SK-N-SH (cell line): ENCODE measurements at regions not wholly inside any gene's neighbourhood (a gene's known extent, or its start where the extent isn't known, plus 50 kb on each side); places are given as distances from the start of the nearest gene placed in this dataset.

Experiments
- CTCF ChIA-PET: fragments of 300-600, 350-600 bp; formaldehyde crosslinking; extraction: SDS; loops from one replicate; lab custom pipeline; 2021; lab: Yijun Ruan, JAX
- POLR2A ChIA-PET: fragments of 350-600 bp; sonication (Branson Sonifier 250); formaldehyde crosslinking; extraction: SDS; loops from one replicate; lab custom pipeline; 2020; ENCODE audit warnings: antibody characterized with exemption, inconsistent platforms; lab: Yijun Ruan, JAX
- DNase-seq: peaks from one replicate; pipeline ENCODE4 v3.0.0; 2012
- H2AFZ ChIP-seq: fragments of 200-600 bp; sonication (generic); 2 replicates; pipeline ENCODE4 v1.8.1; 2016; ENCODE audit warnings: antibody characterized with exemption, mild to moderate bottlenecking, low read depth
- H3F3A ChIP-seq: fragments of 200-600 bp; sonication (generic); replicated peaks from 2 replicates; pipeline ENCODE3; 2016; ENCODE audit warnings: antibody characterized with exemption, mild to moderate bottlenecking; ENCODE audit not compliant: insufficient read depth
- H3K27ac ChIP-seq, 2 experiments: fragments of 200-500 bp in 1 of 2; fragments of 200-600 bp in 1 of 2; sonication (Bioruptor generic) in 1 of 2; sonication (generic), shearing (Covaris generic) in 1 of 2; 2 replicates each; pipeline versions ENCODE4 v1.5.1 to v1.6.1; 2014 to 2016; ENCODE audit warnings: low read depth in 2 of 2, inconsistent platforms in 1 of 2, low read length in 1 of 2, mild to moderate bottlenecking in 1 of 2, mixed read lengths in 1 of 2
- H3K27me3 ChIP-seq: fragments of 200-600 bp; sonication (generic), shearing (Covaris generic); 2 replicates; pipeline ENCODE4 v1.6.1; 2016; ENCODE audit warnings: mixed run types; ENCODE audit not compliant: insufficient read depth
- H3K36me3 ChIP-seq, 2 experiments: fragments of 200-500 bp in 1 of 2; fragments of 200-600 bp in 1 of 2; sonication (Bioruptor generic) in 1 of 2; sonication (generic) in 1 of 2; replicated peaks in 1 of 2; 2 replicates each; pipeline versions ENCODE3 to v1.5.1; 2014 to 2016; ENCODE audit warnings: low read length in 1 of 2, mild to moderate bottlenecking in 1 of 2; ENCODE audit not compliant: insufficient read depth in 2 of 2, control insufficient read depth in 1 of 2
- H3K4me1 ChIP-seq, 2 experiments: fragments of 200-500 bp in 1 of 2; fragments of 200-600 bp in 1 of 2; sonication (Bioruptor generic) in 1 of 2; sonication (generic), shearing (Covaris generic) in 1 of 2; 2 replicates each; pipeline versions ENCODE4 v1.5.1 to v1.6.1; 2014 to 2016; ENCODE audit warnings: low read depth in 1 of 2, low read length in 1 of 2, mixed run types in 1 of 2; ENCODE audit not compliant: insufficient read depth in 2 of 2, control insufficient read depth in 1 of 2
- H3K4me2 ChIP-seq: fragments of 200-600 bp; sonication (generic), shearing (Covaris generic); 2 replicates; pipeline ENCODE4 v1.6.1; 2017; ENCODE audit warnings: mixed run types
- H3K4me3 ChIP-seq, 2 experiments: fragments of 200-500 bp in 1 of 2; fragments of 200-600 bp in 1 of 2; sonication (Bioruptor generic) in 1 of 2; sonication (generic), shearing (Covaris generic) in 1 of 2; 2 replicates each; pipeline versions ENCODE4 v1.5.1 to v1.8.1; 2014 to 2016; ENCODE audit warnings: low read depth in 2 of 2, inconsistent platforms in 1 of 2, low read length in 1 of 2, mild to moderate bottlenecking in 1 of 2, mixed read lengths in 1 of 2, moderate library complexity in 1 of 2
- H3K79me2 ChIP-seq: fragments of 200-600 bp; sonication (generic); 2 replicates; pipeline ENCODE4 v1.8.1; 2017; ENCODE audit warnings: mild to moderate bottlenecking; ENCODE audit not compliant: insufficient read depth
- H3K9ac ChIP-seq: fragments of 200-600 bp; sonication (generic); 2 replicates; pipeline ENCODE4 v1.6.1; 2017; ENCODE audit warnings: mixed run types
- H3K9me2 ChIP-seq: fragments of 200-600 bp; sonication (generic); 2 replicates; pipeline ENCODE4 v1.6.1; 2017; ENCODE audit warnings: mixed run types
- H3K9me3 ChIP-seq: fragments of 200-600 bp; sonication (generic); 2 replicates; pipeline ENCODE4 v1.6.1; 2017; ENCODE audit warnings: mixed run types, mild to moderate bottlenecking, moderate library complexity
- H4K20me1 ChIP-seq: fragments of 200-600 bp; sonication (generic); 2 replicates; pipeline ENCODE4 v1.6.1; 2017; ENCODE audit warnings: mild to moderate bottlenecking, mixed run types; ENCODE audit not compliant: insufficient read depth
- CHD2 ChIP-seq: fragments of 150-350 bp; IDR thresholded peaks from 2 replicates; pipeline ENCODE4 v1.6.1; 2018; ENCODE audit warnings: low read length; ENCODE audit not compliant: partially characterized antibody
- ELF1 ChIP-seq: IDR thresholded peaks from 2 replicates; pipeline ENCODE4 v1.4.0; 2012
- EP300 ChIP-seq, 2 experiments: IDR thresholded peaks; 2 replicates each; pipeline versions ENCODE4 v1.4.0 to v1.6.1; 2012; ENCODE audit warnings: borderline replicate concordance in 1 of 2, low read depth in 1 of 2, low read length in 1 of 2
- FOSL2 ChIP-seq: IDR thresholded peaks from 2 replicates; pipeline ENCODE4 v1.4.0; 2012; ENCODE audit warnings: low read depth, mild to moderate bottlenecking, moderate library complexity, borderline replicate concordance
- FOXM1 ChIP-seq: IDR thresholded peaks from 2 replicates; pipeline ENCODE4 v1.4.0; 2012; ENCODE audit warnings: low read depth, mild to moderate bottlenecking
- GABPA ChIP-seq: IDR thresholded peaks from 2 replicates; pipeline ENCODE4 v1.4.0; 2012; ENCODE audit warnings: low read depth, mild to moderate bottlenecking
- MEF2A ChIP-seq: IDR thresholded peaks from 2 replicates; pipeline ENCODE4 v1.4.0; 2012; ENCODE audit warnings: low read depth, borderline replicate concordance
- POLR2AphosphoS5 ChIP-seq: IDR thresholded peaks from 2 replicates; pipeline ENCODE4 v1.6.1; 2012; ENCODE audit warnings: low read depth, low read length
- RFX5 ChIP-seq: IDR thresholded peaks from 2 replicates; pipeline ENCODE4 v1.6.1; 2012; ENCODE audit warnings: mild to moderate bottlenecking, improper control_type of control experiment, low read length
- RXRA ChIP-seq: IDR thresholded peaks from 2 replicates; pipeline ENCODE4 v1.4.0; 2012; ENCODE audit warnings: low read depth, mild to moderate bottlenecking, borderline replicate concordance
- TCF12 ChIP-seq: IDR thresholded peaks from 2 replicates; pipeline ENCODE4 v1.4.0; 2012
- YY1 ChIP-seq: IDR thresholded peaks from 2 replicates; pipeline ENCODE4 v1.4.0; 2012; ENCODE audit warnings: low read depth, mild to moderate bottlenecking
- WGBS: methylation state at CpG from one replicate; pipeline ENCODE4 v1.1.6; 2017; ENCODE audit warnings: low lambda C conversion rate; 5-methylcytosine and 5-hydroxymethylcytosine counted together
- TF ChIP-seq, protein P1 (sequence below): fragments of 150-350 bp; IDR thresholded peaks from 2 replicates; pipeline ENCODE4 v1.6.1; 2017; ENCODE audit warnings: antibody characterized with exemption, low read length, low read depth, borderline replicate concordance
- TF ChIP-seq, protein P2 (sequence below): IDR thresholded peaks from 2 replicates; pipeline ENCODE4; 2012
- TF ChIP-seq, protein P3 (sequence below): IDR thresholded peaks from 2 replicates; pipeline ENCODE4 v1.6.1; 2012; ENCODE audit warnings: mild to moderate bottlenecking, low read depth, low read length, moderate library complexity
- TF ChIP-seq, protein P4 (sequence below): IDR thresholded peaks from 2 replicates; pipeline ENCODE4 v1.4.0; 2012; ENCODE audit warnings: low read depth

DNA sequence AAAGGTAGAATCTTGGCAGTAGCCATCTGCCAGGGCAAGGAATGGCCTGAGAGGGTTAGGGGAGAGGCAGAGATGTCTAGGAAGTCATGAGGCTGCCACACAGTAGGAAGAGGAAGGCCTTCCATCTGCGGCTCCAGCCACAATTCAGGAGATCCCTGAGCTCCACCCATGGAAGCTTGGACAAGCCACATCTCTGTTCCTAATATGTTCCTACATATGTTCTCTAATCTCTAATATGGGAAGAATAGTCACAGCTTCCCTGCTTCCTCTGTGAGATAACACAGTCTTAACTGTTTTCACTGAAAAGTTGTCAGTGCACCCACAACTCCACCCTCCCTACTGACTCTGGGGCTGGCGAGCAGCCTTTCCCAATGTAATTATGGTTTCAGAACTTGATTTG is 109.5 kb downstream of the CDC7 start:
- Histone ChIP-seq H3K4me1 (no peaks in the 10 kb centered on the region), H3K4me2 (no peak overlapping the region), H3K27ac (no peak overlapping the region), H3K9me3 (no peaks in the 10 kb centered on the region), H3K36me3 (no peaks in the 10 kb centered on the region), H3K27me3 (peaks cover 10% of the 10 kb centered on the region; the same call in 1 of the 2 replicates), H2AFZ (no peak overlapping the region), H3F3A (no peaks in the 10 kb centered on the region), H3K9ac (no peak overlapping the region), H4K20me1 (no peaks in the 10 kb centered on the region), H3K9me2 (no peaks in the 10 kb centered on the region), H3K79me2 (no peaks in the 10 kb centered on the region), H3K4me3 (no peak overlapping the region)
- no peak for TF ChIP-seq YY1
- TF ChIP-seq FOSL2, result no peak
- no peak for TF ChIP-seq GABPA
- TF ChIP-seq ELF1, result no peak
- no peak for TF ChIP-seq CHD2
- TF ChIP-seq TCF12, result no peak
- TF ChIP-seq, protein P1, sequence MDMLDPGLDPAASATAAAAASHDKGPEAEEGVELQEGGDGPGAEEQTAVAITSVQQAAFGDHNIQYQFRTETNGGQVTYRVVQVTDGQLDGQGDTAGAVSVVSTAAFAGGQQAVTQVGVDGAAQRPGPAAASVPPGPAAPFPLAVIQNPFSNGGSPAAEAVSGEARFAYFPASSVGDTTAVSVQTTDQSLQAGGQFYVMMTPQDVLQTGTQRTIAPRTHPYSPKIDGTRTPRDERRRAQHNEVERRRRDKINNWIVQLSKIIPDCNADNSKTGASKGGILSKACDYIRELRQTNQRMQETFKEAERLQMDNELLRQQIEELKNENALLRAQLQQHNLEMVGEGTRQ, result no peak
- no peak for TF ChIP-seq POLR2AphosphoS5
- TF ChIP-seq, protein P2, sequence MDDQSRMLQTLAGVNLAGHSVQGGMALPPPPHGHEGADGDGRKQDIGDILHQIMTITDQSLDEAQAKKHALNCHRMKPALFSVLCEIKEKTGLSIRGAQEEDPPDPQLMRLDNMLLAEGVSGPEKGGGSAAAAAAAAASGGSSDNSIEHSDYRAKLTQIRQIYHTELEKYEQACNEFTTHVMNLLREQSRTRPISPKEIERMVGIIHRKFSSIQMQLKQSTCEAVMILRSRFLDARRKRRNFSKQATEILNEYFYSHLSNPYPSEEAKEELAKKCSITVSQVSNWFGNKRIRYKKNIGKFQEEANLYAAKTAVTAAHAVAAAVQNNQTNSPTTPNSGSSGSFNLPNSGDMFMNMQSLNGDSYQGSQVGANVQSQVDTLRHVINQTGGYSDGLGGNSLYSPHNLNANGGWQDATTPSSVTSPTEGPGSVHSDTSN, result no peak
- TF ChIP-seq, protein P3, sequence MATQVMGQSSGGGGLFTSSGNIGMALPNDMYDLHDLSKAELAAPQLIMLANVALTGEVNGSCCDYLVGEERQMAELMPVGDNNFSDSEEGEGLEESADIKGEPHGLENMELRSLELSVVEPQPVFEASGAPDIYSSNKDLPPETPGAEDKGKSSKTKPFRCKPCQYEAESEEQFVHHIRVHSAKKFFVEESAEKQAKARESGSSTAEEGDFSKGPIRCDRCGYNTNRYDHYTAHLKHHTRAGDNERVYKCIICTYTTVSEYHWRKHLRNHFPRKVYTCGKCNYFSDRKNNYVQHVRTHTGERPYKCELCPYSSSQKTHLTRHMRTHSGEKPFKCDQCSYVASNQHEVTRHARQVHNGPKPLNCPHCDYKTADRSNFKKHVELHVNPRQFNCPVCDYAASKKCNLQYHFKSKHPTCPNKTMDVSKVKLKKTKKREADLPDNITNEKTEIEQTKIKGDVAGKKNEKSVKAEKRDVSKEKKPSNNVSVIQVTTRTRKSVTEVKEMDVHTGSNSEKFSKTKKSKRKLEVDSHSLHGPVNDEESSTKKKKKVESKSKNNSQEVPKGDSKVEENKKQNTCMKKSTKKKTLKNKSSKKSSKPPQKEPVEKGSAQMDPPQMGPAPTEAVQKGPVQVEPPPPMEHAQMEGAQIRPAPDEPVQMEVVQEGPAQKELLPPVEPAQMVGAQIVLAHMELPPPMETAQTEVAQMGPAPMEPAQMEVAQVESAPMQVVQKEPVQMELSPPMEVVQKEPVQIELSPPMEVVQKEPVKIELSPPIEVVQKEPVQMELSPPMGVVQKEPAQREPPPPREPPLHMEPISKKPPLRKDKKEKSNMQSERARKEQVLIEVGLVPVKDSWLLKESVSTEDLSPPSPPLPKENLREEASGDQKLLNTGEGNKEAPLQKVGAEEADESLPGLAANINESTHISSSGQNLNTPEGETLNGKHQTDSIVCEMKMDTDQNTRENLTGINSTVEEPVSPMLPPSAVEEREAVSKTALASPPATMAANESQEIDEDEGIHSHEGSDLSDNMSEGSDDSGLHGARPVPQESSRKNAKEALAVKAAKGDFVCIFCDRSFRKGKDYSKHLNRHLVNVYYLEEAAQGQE, result no peak
- no peak for TF ChIP-seq RFX5
- TF ChIP-seq RXRA, result no peak
- no peak for DNase-seq
- ChIA-PET CTCF (interaction anchor here (0.7 kb wide), 1 partner anchor 20 kb away, joined by 3 read pairs; no protein-coding TSS in a partner anchor), POLR2A (no interaction called here)
- WGBS, result 68% methylated on average over 2 of the region's 2 CpGs

DNA sequence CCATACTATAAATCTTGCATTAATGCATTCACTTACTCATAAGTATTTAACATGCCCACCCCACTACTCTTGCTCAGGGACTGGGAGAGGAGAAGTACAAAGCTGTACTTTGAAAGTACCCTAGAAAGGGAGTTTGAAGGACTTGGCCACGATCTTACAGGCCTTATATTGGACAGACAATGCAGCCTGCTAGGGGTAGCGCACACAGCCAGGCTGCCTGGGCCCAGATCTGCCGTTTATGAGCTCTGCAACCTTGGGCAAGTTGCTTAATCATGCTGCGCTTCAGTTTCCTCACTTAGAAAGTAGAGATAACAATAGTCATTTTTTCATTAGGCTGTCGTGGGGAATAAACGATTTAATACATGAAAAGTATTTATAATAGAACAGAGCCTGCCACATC is 110.1 kb downstream of the CDC7 start:
- Histone ChIP-seq H3K4me1 (no peaks in the 10 kb centered on the region), H3K4me3 (no peak overlapping the region), H3K9me3 (no peaks in the 10 kb centered on the region), H3K9ac (no peak overlapping the region), H3K4me2 (no peak overlapping the region), H3F3A (no peaks in the 10 kb centered on the region), H4K20me1 (no peaks in the 10 kb centered on the region), H2AFZ (no peak overlapping the region), H3K79me2 (no peaks in the 10 kb centered on the region), H3K27ac (no peak overlapping the region), H3K9me2 (no peaks in the 10 kb centered on the region), H3K27me3 (peaks cover 17% of the 10 kb centered on the region; the same call in 1 of the 2 replicates), H3K36me3 (no peaks in the 10 kb centered on the region)
- TF ChIP-seq FOXM1 (no peak), YY1 (no peak), FOSL2 (no peak), EP300 (IDR thresholded peaks at IDR 0.05; ENCODE audit: borderline replicate concordance in 1 of 2, low read depth in 1 of 2, low read length in 1 of 2) (no peak), MEF2A (no peak), TCF12 (no peak), GABPA (no peak)
- TF ChIP-seq, protein P4, sequence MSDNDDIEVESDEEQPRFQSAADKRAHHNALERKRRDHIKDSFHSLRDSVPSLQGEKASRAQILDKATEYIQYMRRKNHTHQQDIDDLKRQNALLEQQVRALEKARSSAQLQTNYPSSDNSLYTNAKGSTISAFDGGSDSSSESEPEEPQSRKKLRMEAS, result no peak
- POLR2A ChIA-PET, result no interaction called here
- CTCF ChIA-PET, result interaction anchor here (0.7 to 1.3 kb wide), 2 partner anchors 20 to 34 kb away, joined by 3 to 4 read pairs; no protein-coding TSS in a partner anchor
- WGBS, result 17% methylated on average over 4 of the region's 6 CpGs
- no peak for DNase-seq
